ENCODE measurements at regions not wholly inside any gene's neighbourhood (a gene's known extent, or its start where the extent isn't known, plus 50 kb on each side); places are given as distances from the start of the nearest gene placed in this dataset.

DNA sequence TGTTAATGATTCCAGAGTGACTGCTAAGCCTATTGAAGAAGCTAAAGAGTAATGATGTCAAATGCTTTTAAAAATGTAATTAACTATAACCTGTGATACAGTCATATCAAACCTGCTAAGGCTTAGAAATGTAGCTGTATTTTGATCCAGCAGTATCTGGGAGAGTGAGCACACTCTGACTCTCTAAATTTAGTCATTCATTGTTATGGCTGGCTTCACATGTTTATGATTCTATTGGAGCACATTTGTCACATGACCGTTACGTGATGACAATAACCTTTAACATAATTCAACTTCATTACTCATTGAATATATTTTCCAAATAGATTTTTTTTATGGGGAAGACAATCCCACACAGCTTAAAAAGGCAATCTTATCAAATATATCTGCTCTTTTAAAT lies 587.1 kb downstream of the LMO4 start:
- no peak for DNase-seq (ENCODE audit: low read depth, low spot score)

DNA sequence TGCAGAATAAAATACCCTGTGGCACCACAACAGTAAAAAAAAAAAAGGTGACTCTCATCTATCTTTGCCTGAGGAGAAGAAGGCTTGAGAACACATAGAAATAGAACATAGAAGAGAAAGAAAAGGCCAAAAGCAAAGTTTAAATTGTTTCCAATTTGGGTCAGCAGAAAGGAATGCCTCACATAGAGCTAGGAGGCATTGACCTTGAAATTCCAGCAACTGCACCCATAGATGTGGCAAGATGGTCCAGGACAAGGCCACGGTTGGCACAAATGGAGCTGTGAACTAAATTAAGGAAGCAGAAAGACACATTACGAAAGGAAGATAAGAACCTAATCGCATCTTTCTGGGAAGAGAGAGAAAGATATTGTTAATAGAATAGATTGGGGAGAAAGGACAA lies 588.3 kb downstream of the LMO4 start:
- DNase-seq (ENCODE audit: low read depth, low spot score): no peak

DNA sequence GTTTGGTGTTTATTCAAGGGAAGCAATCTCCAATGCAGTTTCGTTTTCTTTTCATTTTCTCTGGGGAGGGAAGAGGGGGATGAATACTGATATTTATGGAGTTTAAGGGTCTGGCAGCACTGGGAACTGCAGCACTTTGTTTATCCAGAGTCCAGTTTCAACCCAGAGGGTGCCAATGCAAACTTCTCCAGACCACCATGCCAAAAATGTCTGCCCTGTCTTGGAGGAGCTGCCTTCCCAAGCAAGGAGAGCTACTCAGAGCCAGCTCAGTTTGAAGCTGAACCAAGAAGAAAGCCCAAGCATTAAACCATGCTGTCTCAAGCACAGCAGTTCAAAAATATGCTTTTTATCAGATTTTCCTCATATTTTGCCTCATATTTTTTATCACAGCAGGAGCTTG lies 589.7 kb downstream of the LMO4 start:
- no peak for DNase-seq (ENCODE audit: low read depth, low spot score)

DNA sequence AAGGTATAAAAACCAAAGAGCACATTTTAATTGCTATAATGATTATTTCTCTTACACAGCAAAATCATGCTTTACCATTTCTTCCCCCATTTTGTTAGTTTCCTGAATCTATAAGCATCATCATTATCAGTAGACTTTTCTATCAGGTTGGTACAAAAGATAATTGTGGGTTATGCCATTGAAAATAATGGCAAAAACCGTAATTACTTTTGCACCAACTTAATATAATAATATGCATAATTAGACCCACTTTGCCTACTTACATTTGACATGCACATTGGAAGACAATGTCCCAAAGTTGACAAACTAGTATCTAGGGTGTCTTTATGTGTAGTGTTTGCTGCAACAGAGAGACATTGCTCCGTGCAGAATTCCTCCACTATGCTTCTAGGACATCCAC lies 594.2 kb downstream of the LMO4 start:
- DNase-seq (ENCODE audit: low read depth, low spot score): no peak

DNA sequence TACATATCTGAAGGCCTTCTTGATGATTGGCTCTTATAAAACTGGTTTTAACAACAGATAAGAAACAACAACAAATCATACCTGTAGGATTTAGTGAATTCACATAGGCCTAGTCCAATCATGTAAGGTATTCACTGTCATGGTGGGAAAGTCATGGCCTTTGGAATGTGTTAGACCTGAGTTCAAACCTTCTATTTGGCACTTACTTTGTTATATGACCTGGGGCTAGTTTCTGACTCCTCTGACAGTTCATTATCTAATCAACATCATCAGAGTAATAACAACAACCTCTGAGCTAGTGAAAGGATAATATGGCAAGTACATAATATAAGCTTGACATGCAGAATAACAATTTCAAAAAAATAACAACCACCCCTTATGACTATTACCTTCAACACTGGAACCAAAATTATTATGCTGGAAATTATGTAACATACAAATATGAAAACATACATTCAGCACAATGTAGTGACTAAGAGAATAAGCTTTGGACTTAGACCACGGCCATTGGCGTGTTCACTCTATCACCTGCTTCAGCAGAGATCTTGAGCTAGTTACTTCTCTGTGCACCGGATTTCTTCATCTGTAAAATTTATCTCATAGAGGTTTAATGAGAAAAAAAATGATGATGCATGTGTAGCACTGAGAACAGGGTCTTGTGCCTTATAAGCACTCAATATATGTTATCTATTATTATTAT lies 597.6 kb downstream of the LMO4 start:
- DNase-seq (ENCODE audit: low read depth, low spot score): no peak

DNA sequence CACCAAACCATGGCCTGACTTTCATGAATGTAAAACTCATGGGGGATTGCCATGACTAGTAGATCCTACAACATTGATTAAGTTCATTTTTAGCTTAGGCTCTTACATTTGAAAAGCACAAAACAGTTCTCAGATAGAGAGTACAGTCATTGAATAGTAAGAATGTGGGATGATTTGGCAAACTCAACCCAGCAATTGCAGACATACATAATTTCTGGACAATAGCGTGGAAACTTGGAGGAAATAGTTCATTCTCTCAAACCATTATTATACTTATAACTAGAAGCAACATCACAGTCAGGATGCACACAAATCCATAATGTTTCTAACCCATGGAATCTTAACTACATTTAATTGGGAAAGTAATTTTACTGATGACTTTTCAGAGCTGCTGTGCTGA lies 598.2 kb downstream of the LMO4 start:
- DNase-seq (ENCODE audit: low read depth, low spot score): no peak

DNA sequence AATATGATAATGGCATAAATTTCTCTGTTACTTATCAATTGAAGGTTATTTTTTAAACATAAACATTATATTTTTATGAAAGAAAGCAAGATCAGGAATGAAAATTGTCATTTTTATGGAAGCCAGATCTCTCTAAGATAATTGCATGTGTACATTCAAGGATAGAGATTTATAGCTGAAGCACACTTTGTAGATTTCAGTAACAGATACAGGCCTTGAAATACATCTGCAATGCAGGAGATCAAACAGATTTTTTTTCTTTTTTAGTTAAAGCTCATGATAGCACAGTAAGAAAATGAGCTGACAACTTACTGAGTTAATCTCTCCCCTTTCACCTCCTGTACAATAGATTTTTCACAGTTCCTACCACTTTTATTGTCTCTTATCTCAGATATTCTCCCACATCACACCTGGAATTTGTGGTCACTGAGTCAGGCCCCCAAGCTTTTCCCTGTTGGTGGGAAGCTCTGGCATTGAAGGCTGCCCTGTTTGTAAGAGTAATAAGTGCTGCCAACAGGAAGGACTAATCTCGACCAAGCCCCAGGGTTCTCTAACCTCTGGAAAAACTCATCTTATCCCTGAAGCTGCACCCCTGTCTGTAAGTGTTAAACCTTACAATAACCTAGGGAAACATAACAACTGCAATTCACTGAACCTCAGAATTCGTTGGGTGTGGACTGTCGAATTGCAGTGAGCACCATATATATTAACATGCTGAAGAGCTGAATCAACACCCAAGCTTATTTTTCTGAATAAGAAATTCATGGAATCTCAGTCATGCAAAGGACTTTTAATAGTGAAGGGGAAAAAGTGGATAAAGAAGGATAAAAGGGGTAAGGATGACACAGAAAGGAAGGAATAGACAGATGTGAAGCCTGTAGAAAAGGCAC lies 599.0 kb downstream of the LMO4 start:
- no peak for DNase-seq (ENCODE audit: low read depth, low spot score)

DNA sequence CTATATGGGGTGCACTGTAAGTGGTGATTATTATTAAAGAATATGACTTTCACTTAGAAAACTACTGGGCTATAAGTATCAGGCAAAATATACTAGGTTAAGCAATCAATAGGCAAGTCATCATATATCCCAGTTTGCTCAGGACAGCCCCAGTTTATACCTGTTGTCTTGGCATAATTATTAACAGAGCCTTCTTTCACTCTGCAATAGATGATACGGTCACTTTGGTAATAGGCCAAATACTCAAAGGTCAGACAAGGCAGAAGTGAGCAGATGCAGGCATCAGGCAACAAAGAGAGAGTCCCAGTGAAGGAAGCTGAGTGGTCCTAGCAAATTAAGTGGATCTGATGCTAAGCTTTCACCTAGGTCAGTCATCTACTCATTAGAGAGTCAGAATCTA lies 599.9 kb downstream of the LMO4 start:
- DNase-seq (ENCODE audit: low read depth, low spot score): no peak

DNA sequence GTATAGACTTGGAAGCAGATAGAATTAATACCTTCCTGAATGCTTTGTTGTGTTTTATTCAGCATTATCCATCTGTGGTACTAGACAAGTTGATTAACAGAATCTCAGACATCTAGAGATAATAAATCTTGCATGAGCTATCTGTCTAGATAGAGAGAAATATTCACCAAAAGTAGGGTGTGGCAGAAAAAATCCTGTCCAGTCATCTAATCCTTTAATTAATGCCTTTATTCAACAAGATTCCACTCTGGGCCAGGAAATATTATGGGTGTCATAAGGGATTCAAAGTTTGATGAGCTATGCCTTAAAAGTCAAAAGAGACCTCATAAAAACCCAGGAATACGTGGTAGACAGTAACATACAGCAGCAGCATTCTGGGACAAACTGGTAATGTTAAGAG lies 601.2 kb downstream of the LMO4 start:
- no peak for DNase-seq (ENCODE audit: low read depth, low spot score)

DNA sequence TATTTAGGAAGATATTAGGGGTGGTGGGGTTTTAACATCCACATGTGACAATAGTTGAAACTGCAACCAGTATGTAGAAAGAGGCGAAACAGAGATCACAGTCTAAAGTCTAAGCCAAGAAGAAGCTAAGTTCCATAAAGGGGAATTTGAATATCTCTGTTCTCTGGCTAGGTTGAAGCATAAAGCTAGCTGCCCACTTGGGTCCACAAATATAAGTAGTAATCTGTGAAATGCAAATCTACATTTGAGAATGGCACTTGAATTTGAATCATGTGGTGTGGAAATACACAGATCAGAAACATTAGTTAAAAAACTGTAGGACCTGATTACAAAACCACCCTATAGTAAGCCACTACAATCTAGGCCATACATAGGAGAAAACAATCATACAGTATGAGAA lies 602.1 kb downstream of the LMO4 start:
- DNase-seq (ENCODE audit: low read depth, low spot score): no peak

DNA sequence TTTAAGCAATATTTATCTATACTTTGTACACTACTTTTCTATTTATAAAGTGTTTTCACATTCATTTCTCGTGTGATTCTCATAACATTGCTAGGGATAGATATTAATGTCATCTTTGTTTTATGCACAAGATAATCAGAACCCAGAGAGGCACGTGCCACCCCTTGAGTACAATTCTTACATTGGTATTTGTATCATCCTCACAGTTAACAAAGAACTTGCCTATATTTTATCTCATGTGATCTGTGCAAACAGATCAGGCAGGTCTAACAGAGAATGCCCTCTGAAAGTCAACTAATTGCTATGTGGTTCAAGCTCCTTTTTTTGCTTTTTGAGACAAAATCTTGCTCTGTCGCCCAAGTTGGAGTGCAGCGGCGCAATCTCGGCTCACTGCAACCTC lies 604.5 kb downstream of the LMO4 start:
- no peak for DNase-seq (ENCODE audit: low read depth, low spot score)

DNA sequence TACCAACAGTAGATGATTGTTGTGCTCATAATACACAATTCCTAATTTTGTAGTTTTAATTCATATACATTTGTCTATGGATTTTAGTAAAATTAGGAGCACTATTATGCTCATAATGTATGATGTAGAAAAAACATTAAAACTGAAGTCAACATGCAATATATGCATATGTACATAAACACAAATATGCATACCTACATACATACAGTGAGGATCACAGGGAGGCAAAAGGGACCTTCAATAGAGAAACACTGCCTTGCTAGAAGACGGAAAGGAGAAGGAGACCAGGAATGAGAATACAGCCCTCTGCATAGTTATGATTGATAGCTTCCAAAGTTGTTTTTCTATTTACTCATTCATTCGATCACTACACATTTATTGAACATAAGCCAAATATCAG lies 606.5 kb downstream of the LMO4 start:
- no peak for DNase-seq (ENCODE audit: low read depth, low spot score)

DNA sequence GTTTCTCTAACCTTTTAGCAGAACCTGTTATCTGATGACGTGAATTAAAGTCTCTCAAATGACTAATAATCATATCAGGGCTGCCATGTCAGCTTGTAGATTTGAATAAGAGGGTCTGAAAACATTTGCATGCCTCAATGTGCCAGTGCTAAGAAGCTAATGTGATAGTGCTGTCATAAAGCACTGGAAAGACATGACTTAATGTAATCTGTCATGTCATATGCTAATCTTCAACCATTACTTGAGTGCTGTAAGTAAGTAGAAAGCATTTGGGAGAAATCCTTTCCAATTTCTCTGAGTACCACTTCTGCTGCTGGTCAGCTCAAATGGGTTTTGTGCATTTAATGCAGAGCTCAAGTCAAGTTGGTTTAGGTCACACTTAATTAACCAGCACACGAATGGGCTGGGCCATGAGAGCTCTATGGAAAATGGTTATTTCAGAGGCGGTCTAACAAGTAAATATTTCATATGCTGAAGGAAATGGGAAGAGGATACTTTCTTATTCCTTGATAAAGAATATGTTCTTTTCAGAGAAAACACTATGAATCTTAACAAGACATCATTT lies 609.2 kb downstream of the LMO4 start:
- no peak for DNase-seq (ENCODE audit: low read depth, low spot score)

DNA sequence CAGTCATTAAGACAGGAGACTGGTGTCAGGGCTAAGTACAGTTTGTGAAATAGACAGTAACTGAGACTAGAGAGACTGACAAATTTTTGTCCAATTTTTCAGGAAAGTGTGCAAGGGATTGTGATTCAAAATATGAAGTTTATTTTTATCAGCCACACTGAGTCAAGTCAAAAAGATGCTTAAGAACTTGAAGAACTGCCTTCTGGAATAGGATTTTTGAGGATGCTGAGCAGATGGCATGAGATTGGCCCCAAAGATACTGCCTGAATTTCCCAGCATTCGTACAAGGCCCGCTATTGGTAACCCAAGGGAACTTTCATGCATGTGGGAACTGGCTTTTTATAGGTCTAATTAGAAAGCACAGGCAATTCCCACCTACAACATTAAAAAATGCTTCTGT lies 610.0 kb downstream of the LMO4 start:
- no peak for DNase-seq (ENCODE audit: low read depth, low spot score)

DNA sequence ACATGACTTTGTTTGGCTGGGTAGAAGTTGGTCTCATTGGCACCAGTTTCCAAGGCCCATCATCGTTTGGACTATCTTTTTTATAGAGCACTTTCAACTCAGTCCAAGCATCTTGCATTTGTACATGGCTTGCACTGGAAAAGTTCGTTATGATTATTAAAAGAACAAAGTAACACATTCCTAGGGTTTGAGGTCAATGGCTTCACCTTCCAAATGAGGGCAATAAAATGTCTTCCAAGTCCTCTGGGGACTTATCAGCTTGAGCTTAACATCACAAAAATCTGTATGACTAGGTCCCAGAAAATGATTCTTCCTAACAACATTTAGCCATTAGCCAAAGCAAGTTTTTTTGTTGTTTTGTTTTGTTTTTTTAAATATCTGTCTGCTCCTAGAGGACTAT lies 610.8 kb downstream of the LMO4 start:
- DNase-seq (ENCODE audit: low read depth, low spot score): no peak

DNA sequence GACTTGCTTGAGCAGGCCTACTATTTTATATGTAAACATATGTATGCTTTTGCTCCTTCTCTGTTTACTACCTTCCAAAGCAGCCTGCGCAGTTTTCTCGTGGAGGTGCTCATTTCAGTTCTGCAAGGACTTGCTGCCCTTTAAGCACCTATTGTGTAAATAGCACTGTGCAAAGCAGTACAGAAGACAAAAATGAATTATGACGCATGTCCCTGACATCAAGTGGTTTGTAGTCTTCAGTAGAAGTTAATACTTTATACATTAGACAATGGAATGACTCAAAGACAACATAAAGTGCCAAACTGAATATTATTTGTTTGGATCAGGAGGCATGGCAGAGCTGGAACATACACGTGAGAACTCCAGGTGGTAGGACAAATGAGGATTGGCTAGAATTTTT lies 611.7 kb downstream of the LMO4 start:
- no peak for DNase-seq (ENCODE audit: low read depth, low spot score)

DNA sequence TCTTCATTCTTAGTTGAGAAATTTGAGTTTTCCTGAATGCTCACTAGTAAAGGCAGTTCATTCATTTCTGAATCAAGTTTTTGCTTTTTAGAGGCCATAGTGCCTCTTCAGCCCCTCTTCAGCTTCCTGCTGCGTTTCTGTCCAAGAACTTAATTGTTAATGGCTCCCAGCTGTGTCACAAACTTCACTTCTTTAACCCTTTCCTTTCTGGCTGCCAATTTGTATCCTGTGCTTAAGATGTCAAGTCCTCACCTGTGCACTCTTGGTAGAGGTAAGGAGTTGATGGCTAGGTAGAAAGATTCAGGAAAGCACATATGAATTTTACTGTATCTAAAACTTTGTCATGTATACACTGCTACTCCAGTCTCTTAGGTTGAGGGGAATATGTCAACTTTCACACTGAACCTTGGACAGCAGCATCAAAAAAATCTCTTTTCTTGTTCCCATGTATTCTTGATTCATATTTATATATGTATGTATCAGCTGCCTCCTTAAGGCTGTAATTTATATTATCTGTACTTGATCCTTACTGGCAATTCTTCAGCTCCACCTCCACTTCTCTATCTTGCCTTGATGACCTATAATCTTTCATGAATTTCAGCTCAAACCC lies 612.8 kb downstream of the LMO4 start:
- DNase-seq (ENCODE audit: low read depth, low spot score): peak; percentile 28

DNA sequence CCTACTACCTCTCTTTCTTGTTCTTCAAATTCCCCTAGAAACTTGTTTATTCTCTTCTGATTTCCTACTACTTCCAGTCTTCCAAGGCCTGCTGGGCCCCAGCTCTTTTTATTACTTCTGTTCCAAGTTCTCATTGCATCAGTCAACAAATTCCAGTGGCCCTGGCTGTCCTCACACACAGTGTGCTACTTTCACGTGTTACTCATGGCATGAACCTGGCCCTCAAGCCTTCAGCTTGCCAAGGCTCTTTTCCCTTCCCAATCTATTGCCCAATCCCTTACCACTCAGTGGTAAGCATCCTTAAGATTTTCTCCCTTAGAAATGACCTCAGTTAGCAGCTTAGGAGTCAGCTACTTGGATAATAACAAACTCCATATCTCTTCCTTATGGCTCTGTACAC lies 613.5 kb downstream of the LMO4 start:
- DNase-seq (ENCODE audit: low read depth, low spot score): no peak

DNA sequence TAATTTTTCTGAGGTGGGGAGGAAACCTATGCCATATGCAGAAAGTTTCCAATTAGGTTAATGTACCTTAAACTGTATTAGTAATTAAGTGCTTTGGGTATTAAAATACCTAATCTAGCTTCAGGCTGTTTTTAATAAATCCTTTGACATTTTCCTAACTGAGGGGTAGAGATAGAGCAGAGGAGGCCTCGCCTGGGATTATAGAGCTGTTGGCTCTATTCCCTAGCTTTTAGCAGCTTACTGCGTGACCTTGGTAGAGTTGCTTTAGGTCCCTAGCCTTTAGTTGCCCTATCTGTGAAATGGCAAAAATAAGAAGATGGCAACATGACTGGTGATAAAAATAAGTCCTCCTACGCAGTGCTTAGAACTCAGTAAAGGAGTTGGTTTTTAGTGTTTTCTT lies 621.0 kb downstream of the LMO4 start:
- DNase-seq (ENCODE audit: low read depth, low spot score): no peak

DNA sequence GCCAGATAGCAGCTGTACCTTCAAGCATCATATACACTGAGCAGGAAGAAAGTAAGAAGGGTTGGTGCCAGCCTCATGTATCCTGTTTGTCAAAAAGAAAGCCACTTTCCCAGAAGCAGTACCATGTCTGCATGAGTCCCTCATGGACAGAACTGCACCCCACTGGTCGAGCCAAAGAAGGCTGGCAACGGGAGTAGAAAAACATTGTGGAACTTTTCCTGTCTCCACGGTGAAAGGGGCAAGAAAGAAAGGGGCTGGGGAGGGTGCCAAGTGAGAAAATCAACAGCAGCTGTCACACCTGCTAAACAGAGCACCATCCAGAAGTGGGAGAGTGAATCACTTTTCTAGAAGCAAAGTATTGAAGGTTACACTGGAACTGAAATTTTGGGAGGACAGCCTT lies 621.7 kb downstream of the LMO4 start:
- DNase-seq (ENCODE audit: low read depth, low spot score): no peak

DNA sequence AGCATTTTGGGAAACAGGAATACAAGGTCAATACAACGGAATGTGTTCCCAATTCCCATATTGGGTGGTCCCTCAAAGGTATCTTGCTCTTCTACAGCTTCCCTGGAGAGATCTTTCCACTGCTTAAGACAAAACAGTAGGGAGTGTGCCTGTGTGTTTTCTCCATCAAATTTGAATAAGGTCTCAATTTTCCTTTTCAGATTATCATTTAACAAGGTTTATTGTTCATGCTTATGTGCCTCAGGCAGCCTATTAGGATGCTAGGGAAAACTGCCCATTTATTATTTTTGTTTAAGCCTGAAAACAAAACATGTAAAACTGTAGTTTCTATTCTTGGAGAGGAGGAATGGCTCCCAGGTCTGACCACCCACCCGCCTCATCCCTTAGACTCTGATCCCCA lies 622.7 kb downstream of the LMO4 start:
- DNase-seq (ENCODE audit: low read depth, low spot score): no peak

DNA sequence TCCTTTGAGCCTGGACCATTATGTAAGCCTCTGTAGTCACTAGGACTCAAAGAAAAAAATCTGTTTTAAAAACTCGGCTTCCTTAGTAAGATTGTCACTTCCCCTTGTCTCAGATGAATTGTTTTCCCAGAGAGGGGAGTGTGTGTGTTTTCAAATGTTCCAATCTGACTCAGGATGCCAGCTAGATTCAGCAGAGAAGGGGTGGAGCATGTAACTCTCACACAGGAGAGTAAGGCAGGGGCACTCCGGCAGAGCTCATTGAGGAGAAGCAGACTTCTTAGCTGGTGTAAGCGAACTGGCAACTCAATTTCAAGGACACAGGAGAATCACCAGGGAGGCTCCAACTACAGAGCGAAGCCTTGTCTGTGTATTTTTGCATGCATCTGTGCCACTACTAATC lies 623.2 kb downstream of the LMO4 start:
- no peak for DNase-seq (ENCODE audit: low read depth, low spot score)

DNA sequence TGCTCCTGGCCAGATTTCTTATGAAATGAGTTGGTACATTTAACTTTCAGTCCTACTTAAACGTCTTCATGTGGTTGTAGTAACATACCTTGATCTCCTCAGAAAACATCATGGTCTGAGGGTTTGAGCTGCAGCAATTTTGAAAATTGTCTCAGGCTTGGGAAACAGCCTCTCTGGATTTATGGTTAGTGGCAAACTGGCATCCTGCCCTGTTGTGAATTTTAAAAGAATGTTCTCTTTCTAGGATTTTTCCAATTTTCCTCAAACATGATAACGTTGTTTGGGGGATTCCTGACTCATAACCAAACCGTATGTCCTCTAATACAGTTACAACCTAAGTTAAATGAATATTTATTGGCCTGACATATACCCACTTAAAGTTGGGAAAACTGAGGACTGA lies 624.4 kb downstream of the LMO4 start:
- no peak for DNase-seq (ENCODE audit: low read depth, low spot score)
